ENCODE measurements at regions not wholly inside any gene's neighbourhood (a gene's known extent, or its start where the extent isn't known, plus 50 kb on each side); places are given as distances from the start of the nearest gene placed in this dataset.

- no peak for DNase-seq
Observed at GRCh38 chr5:3542769-3543168, 52.9 kb upstream of the IRX1 start.

GRCh38 chr5:3542158-3542557, 53.5 kb upstream of the IRX1 start:
- no peak for DNase-seq

- no peak for DNase-seq
Observed at GRCh38 chr5:3538886-3539285, 56.7 kb upstream of the IRX1 start.

- DNase-seq = no peak
Observed at GRCh38 chr5:3537942-3538341, 57.7 kb upstream of the IRX1 start.

GRCh38 chr5:3535414-3536211, 60.0 kb upstream of the IRX1 start:
- DNase-seq = no peak

- no peak for DNase-seq
Observed at GRCh38 chr5:3534997-3535396, 60.6 kb upstream of the IRX1 start.

GRCh38 chr5:3531320-3531986, 64.2 kb upstream of the IRX1 start:
- no peak for DNase-seq

GRCh38 chr5:3530251-3530650, 65.4 kb upstream of the IRX1 start:
- DNase-seq = no peak

- no peak for DNase-seq
Observed at GRCh38 chr5:3526551-3527185, 69.0 kb upstream of the IRX1 start.

GRCh38 chr5:3522491-3522890, 73.1 kb upstream of the IRX1 start:
- no peak for DNase-seq

GRCh38 chr5:3518576-3518975, 77.1 kb upstream of the IRX1 start:
- DNase-seq = no peak

- DNase-seq = no peak
Observed at GRCh38 chr5:3518051-3518450, 77.6 kb upstream of the IRX1 start.

- no peak for DNase-seq
Observed at GRCh38 chr5:3517348-3517747, 78.3 kb upstream of the IRX1 start.

GRCh38 chr5:3512361-3513095, 83.1 kb upstream of the IRX1 start:
- DNase-seq = no peak

- DNase-seq = no peak
Observed at GRCh38 chr5:3511934-3512333, 83.7 kb upstream of the IRX1 start.

GRCh38 chr5:3511519-3511918, 84.1 kb upstream of the IRX1 start:
- no peak for DNase-seq

- DNase-seq = no peak
Observed at GRCh38 chr5:3510642-3511417, 84.8 kb upstream of the IRX1 start.

GRCh38 chr5:3509290-3509689, 86.3 kb upstream of the IRX1 start:
- peak; percentile 27 for DNase-seq

- no peak for DNase-seq
Observed at GRCh38 chr5:3508395-3508794, 87.2 kb upstream of the IRX1 start.

- no peak for DNase-seq
Observed at GRCh38 chr5:3490957-3491507, 104.6 kb upstream of the IRX1 start.

- no peak for DNase-seq
Observed at GRCh38 chr5:3489239-3489843, 106.3 kb upstream of the IRX1 start.

GRCh38 chr5:3484836-3485235, 110.8 kb upstream of the IRX1 start:
- DNase-seq = no peak

Measured in DMS53 (cell line).